ENCODE measurements at regions not wholly inside any gene's neighbourhood (a gene's known extent, or its start where the extent isn't known, plus 50 kb on each side); places are given as distances from the start of the nearest gene placed in this dataset.

- in situ Hi-C loops (cut with HindIII; ENCODE audit: low pct_ligation_motif_present, low sequenced_read_pairs): no loop called here
- H3K36me3 ChIP-seq (replicated peaks): no peaks in the 10 kb centered on the region
- DNase-seq: no peak
- no peak for TF ChIP-seq CTCF (IDR thresholded peaks at IDR 0.05; ENCODE audit: low read depth, low read length, missing control alignments)
- no peak overlapping the region for H3K27ac ChIP-seq
- H3K4me3 ChIP-seq (ENCODE audit: low read depth, low read length): no peak overlapping the region
- H3K27me3 ChIP-seq (replicated peaks): no peaks in the 10 kb centered on the region
Measured at GRCh38 chr15:66909381-66909890, 156.0 kb upstream of the SMAD3 start.

DNA sequence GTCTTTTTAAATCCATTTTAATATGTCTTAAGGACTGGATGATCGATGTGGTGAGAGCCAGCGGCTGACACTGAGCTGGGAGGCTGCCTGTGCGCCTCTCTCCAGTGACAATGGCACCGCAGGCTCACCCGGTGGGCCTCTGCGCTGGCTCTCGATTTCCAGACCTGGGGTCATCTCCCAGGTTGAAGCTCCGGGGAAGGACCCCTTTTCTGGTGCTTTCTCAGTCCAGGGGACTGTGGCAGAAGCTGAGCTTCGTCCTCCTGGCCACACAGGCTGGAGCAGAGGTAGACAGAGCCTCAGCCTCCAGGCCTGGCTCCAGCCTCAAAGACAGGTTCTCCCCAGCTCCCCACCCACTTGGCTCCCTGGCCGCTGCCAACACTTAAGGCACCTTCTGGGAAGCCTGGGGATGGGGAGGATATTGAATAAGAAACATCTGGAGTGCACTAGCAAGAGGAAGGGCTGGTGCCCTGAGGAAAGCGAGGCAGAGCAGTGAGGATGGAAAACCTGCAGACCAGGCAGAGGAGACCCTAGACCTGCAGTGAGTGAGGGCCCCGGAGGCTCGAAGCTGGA is 154.2 kb upstream of the SMAD3 start:
- Histone ChIP-seq H3K27me3 (replicated peaks) (no peaks in the 10 kb centered on the region), H3K27ac (no peak overlapping the region), H3K4me3 (ENCODE audit: low read depth, low read length) (no peak overlapping the region), H3K36me3 (replicated peaks) (no peaks in the 10 kb centered on the region)
- no peak for TF ChIP-seq CTCF (IDR thresholded peaks at IDR 0.05; ENCODE audit: low read depth, low read length, missing control alignments)
- DNase-seq: no peak
- in situ Hi-C loops (cut with HindIII; ENCODE audit: low pct_ligation_motif_present, low sequenced_read_pairs): no loop called here

- no peak for DNase-seq
Measured at GRCh38 chr15:66912001-66912400, 153.4 kb upstream of the SMAD3 start.

DNA sequence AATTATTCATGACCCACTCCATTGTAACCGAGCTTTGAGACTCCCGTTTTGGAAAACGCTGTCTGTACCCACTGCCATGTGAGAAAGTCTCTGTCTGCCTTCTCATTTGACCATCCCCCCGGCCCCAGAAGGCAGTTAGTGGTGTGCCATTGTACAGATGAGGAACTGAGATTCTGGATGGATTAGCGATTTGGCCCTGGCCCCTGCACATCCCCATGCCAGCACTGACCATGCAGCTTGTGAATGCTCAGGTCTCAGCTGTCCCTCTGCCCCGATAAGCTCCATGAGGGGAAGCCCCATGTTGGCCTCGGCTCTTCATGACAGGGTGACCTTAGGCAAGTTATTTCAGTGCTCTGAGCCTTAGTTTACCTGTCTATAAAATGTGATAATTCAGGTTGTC is 153.0 kb upstream of the SMAD3 start:
- H3K27ac ChIP-seq: no peak overlapping the region
- H3K4me3 ChIP-seq (ENCODE audit: low read depth, low read length): no peak overlapping the region
- no peaks in the 10 kb centered on the region for H3K27me3 ChIP-seq (replicated peaks)
- no peaks in the 10 kb centered on the region for H3K36me3 ChIP-seq (replicated peaks)
- in situ Hi-C loops (cut with HindIII; ENCODE audit: low pct_ligation_motif_present, low sequenced_read_pairs): no loop called here
- TF ChIP-seq CTCF (IDR thresholded peaks at IDR 0.05; ENCODE audit: low read depth, low read length, missing control alignments): no peak
- no peak for DNase-seq

More at GRCh38 chr15:66912001-66912400, 153.4 kb upstream of the SMAD3 start:
- Histone ChIP-seq H3K27me3 (replicated peaks) (no peaks in the 10 kb centered on the region), H3K27ac (no peak overlapping the region), H3K36me3 (replicated peaks) (no peaks in the 10 kb centered on the region), H3K4me3 (ENCODE audit: low read depth, low read length) (no peak overlapping the region)
- no peak for TF ChIP-seq CTCF (IDR thresholded peaks at IDR 0.05; ENCODE audit: low read depth, low read length, missing control alignments)
- in situ Hi-C loops (cut with HindIII; ENCODE audit: low pct_ligation_motif_present, low sequenced_read_pairs): no loop called here

GRCh38 chr15:66917904-66918448 is 147.4 kb upstream of the SMAD3 start:
- in situ Hi-C loops (cut with HindIII; ENCODE audit: low pct_ligation_motif_present, low sequenced_read_pairs): no loop called here
- no peak for TF ChIP-seq CTCF (IDR thresholded peaks at IDR 0.05; ENCODE audit: low read depth, low read length, missing control alignments)
- H3K27me3 ChIP-seq (replicated peaks): no peaks in the 10 kb centered on the region
- no peaks in the 10 kb centered on the region for H3K36me3 ChIP-seq (replicated peaks)
- no peak overlapping the region for H3K4me3 ChIP-seq (ENCODE audit: low read depth, low read length)
- no peak overlapping the region for H3K27ac ChIP-seq
- no peak for DNase-seq

DNA sequence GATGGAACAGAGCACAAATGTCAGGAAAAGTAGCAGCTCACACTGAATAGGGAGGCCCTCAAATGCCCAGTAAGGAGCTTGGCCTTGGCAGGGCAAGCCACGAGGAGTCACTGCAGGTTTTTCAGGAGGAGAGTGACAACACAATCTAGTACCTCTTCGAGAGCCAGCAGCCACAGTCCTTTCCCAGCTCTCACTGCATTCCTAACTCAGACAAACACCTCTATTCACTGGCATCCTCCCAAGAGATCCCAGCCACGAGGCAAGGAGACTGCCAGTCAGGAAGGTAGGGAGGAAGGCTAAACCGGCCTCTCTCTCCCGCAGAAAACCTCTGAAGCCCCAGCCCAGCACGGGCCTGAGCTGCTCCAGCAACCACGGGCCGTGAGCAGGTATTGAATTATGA is 146.0 kb upstream of the SMAD3 start:
- no peak for DNase-seq
- H3K27me3 ChIP-seq (replicated peaks): no peaks in the 10 kb centered on the region
- in situ Hi-C loops (cut with HindIII; ENCODE audit: low pct_ligation_motif_present, low sequenced_read_pairs): no loop called here
- TF ChIP-seq CTCF (IDR thresholded peaks at IDR 0.05; ENCODE audit: low read depth, low read length, missing control alignments): no peak
- no peak overlapping the region for H3K27ac ChIP-seq
- no peak overlapping the region for H3K4me3 ChIP-seq (ENCODE audit: low read depth, low read length)
- H3K36me3 ChIP-seq (replicated peaks): no peaks in the 10 kb centered on the region
